GM12878 (cell line): ENCODE measurements at regions not wholly inside any gene's neighbourhood (a gene's known extent, or its start where the extent isn't known, plus 50 kb on each side); places are given as distances from the start of the nearest gene placed in this dataset.

Source experiments
- ATAC-seq: fragments of 200-7000 bp; cut with Tn5 transposase; 3 replicates; pipeline ENCODE4 v1.9.1; 2020; ENCODE audit warnings: mild to moderate bottlenecking, moderate library complexity
- BruUV-seq: library from RNA; stranded (reverse); fragments of 400-500 nt; replicated peaks from 2 replicates; lab custom pipeline; 2021; lab: Mats Ljungman, UMichigan
- CTCF ChIA-PET: fragments of 300-600 bp; sonication (Branson Sonifier 250); formaldehyde crosslinking; extraction: SDS; loops from one replicate; lab custom pipeline; 2021; ENCODE audit warnings: inconsistent platforms; lab: Yijun Ruan, JAX
- POLR2A ChIA-PET: fragments of 350-600 bp; formaldehyde crosslinking; extraction: SDS; loops from one replicate; lab custom pipeline; 2021; ENCODE audit warnings: inconsistent platforms; lab: Charles Lee
- RAD21 ChIA-PET: fragments of 300-600 bp; sonication (Branson Sonifier 250); formaldehyde crosslinking; loops from one replicate; lab custom pipeline; 2023; ENCODE audit warnings: antibody characterized with exemption; ENCODE audit not compliant: unreplicated experiment; lab: Charles Lee
- SMC1A ChIA-PET: fragments of 300-600 bp; sonication (Branson Sonifier 250); formaldehyde crosslinking; loops from one replicate; lab custom pipeline; 2023; ENCODE audit not compliant: unreplicated experiment, uncharacterized antibody; lab: Charles Lee
- DNase-seq: peaks from one replicate; pipeline ENCODE4 v3.0.0-alpha.2; 2011; ENCODE audit warnings: low read depth, low spot score
- FAIRE-seq: peaks from 3 replicates; lab custom pipeline; 2011; peaks lifted over from hg19 to GRCh38; lab: Jason Lieb, UNC
- H2AFZ ChIP-seq: 2 replicates; pipeline ENCODE4 v1.6.0; 2011; ENCODE audit warnings: low read depth, low read length, control low read depth; ENCODE audit not compliant: control insufficient read depth
- H3K27ac ChIP-seq: 2 replicates; pipeline ENCODE4 v1.5.1; 2011; ENCODE audit warnings: control low read depth; ENCODE audit not compliant: control insufficient read depth, insufficient read depth
- H3K27me3 ChIP-seq, 2 experiments: replicated peaks in 1 of 2; 2 replicates each; pipeline versions ENCODE4 v1.6.0 to v1.6.1; 2011; ENCODE audit warnings: low read length in 1 of 2; ENCODE audit not compliant: control insufficient read depth in 2 of 2, insufficient read depth in 2 of 2
- H3K36me3 ChIP-seq, 2 experiments: 2 replicates each; pipeline ENCODE4 v1.5.1; 2011; ENCODE audit warnings: low read length in 1 of 2; ENCODE audit not compliant: control insufficient read depth in 2 of 2, insufficient read depth in 2 of 2
- H3K4me1 ChIP-seq: 2 replicates; pipeline ENCODE4 v1.6.1; 2011; ENCODE audit warnings: mild to moderate bottlenecking, low read length, moderate library complexity, mixed read lengths; ENCODE audit not compliant: control insufficient read depth, insufficient read depth
- H3K4me2 ChIP-seq: 2 replicates; pipeline ENCODE4 v1.6.0; 2011; ENCODE audit warnings: control low read depth; ENCODE audit not compliant: control insufficient read depth, insufficient read depth
- H3K4me3 ChIP-seq: fragments of 200-600 bp; sonication (generic); 2 replicates; pipeline ENCODE4 v1.5.1; 2016
- H3K79me2 ChIP-seq: 2 replicates; pipeline ENCODE4 v1.6.0; 2011; ENCODE audit warnings: low read length; ENCODE audit not compliant: control insufficient read depth, insufficient read depth
- H3K9ac ChIP-seq: 2 replicates; pipeline ENCODE4 v1.8.0; 2011; ENCODE audit warnings: low read length, control low read depth, mixed read lengths; ENCODE audit not compliant: control insufficient read depth, insufficient read depth
- H3K9me3 ChIP-seq: replicated peaks from 3 replicates; pipeline ENCODE4 v1.5.1; 2011; ENCODE audit warnings: mild to moderate bottlenecking, low read length; ENCODE audit not compliant: control insufficient read depth, insufficient read depth
- H4K20me1 ChIP-seq: 2 replicates; pipeline ENCODE4 v1.6.0; 2011; ENCODE audit not compliant: control insufficient read depth, insufficient read depth
- ASH2L ChIP-seq: fragments of 300-600, 200-600 bp; sonication (generic); IDR thresholded peaks from 2 replicates; pipeline ENCODE4 v1.6.1; 2017; ENCODE audit warnings: low read depth, mild to moderate bottlenecking, borderline replicate concordance
- CBX3 ChIP-seq: fragments of 200-600 bp; sonication (generic); IDR thresholded peaks from 2 replicates; pipeline ENCODE4 v1.6.1; 2016; ENCODE audit warnings: low read depth, borderline replicate concordance
- CHD1 ChIP-seq: IDR thresholded peaks from 2 replicates; pipeline ENCODE4 v1.6.1; 2012; ENCODE audit warnings: low read depth, low read length, improper control_type of control experiment
- FOXK2 ChIP-seq: fragments of 450-650 bp; IDR thresholded peaks from 2 replicates; pipeline ENCODE4 v1.6.1; 2017; ENCODE audit warnings: mild to moderate bottlenecking, moderate library complexity
- HCFC1 ChIP-seq: fragments of 150-350 bp; IDR thresholded peaks from 2 replicates; pipeline ENCODE4 v1.6.1; 2014; ENCODE audit warnings: low read length
- KAT2A ChIP-seq: conservative IDR thresholded peaks from 2 replicates; pipeline ENCODE4 v1.6.1; 2011; ENCODE audit warnings: low read depth, low read length; ENCODE audit not compliant: control insufficient read depth
- MXI1 ChIP-seq: fragments of 150-350 bp; IDR thresholded peaks from 2 replicates; pipeline ENCODE4 v1.6.1; 2011; ENCODE audit warnings: low read depth, mild to moderate bottlenecking, inconsistent platforms, low read length, improper control_type of control experiment
- MYC ChIP-seq: IDR thresholded peaks from 2 replicates; pipeline ENCODE4 v1.6.1; 2011; ENCODE audit warnings: mild to moderate bottlenecking, low read length, moderate library complexity, inconsistent platforms; ENCODE audit not compliant: insufficient read depth, insufficient replicate concordance, insufficient read length, severe bottlenecking
- PKNOX1 ChIP-seq: fragments of 450-650 bp; IDR thresholded peaks from 2 replicates; pipeline ENCODE4 v1.6.1; 2016; ENCODE audit warnings: mild to moderate bottlenecking
- PML ChIP-seq: IDR thresholded peaks from 2 replicates; pipeline ENCODE4 v1.6.1; 2012; ENCODE audit warnings: low read length, inconsistent platforms
- POLR2AphosphoS5 ChIP-seq: IDR thresholded peaks from 2 replicates; pipeline ENCODE4 v1.6.1; 2011; ENCODE audit warnings: mild to moderate bottlenecking, low read length, inconsistent platforms
- PRDM15 ChIP-seq: fragments of 450-650 bp; formaldehyde crosslinking; IDR thresholded peaks from 2 replicates; pipeline ENCODE4 v1.4.0; 2020; ENCODE audit warnings: mild to moderate bottlenecking, moderate library complexity
- RFX5 ChIP-seq: IDR thresholded peaks from 2 replicates; pipeline ENCODE4 v1.6.1; 2011; ENCODE audit warnings: low read depth, low read length, improper control_type of control experiment
- RUNX3 ChIP-seq: IDR thresholded peaks from 2 replicates; pipeline ENCODE4 v1.6.1; 2012; ENCODE audit warnings: low read length, inconsistent platforms
- SIX5 ChIP-seq: IDR thresholded peaks from 2 replicates; pipeline ENCODE4 v1.6.1; 2011; ENCODE audit warnings: mild to moderate bottlenecking, low read depth, low read length, moderate library complexity; ENCODE audit not compliant: severe bottlenecking
- SMC3 ChIP-seq: IDR thresholded peaks from 2 replicates; pipeline ENCODE4 v1.6.1; 2011; ENCODE audit warnings: low read length, improper control_type of control experiment, borderline replicate concordance
- SPI1 ChIP-seq: IDR thresholded peaks from 2 replicates; pipeline ENCODE4 v1.6.1; 2011; ENCODE audit warnings: low read depth, mild to moderate bottlenecking, low read length, moderate library complexity, borderline replicate concordance; ENCODE audit not compliant: insufficient read depth
- TBL1XR1 ChIP-seq: IDR thresholded peaks from 2 replicates; pipeline ENCODE4 v1.6.1; 2012; ENCODE audit warnings: low read depth, low read length, improper control_type of control experiment
- USF2 ChIP-seq: IDR thresholded peaks from 2 replicates; pipeline ENCODE4 v1.6.1; 2011; ENCODE audit warnings: low read depth, low read length, improper control_type of control experiment, borderline replicate concordance
- ZNF24 ChIP-seq: fragments of 450-650 bp; IDR thresholded peaks from 2 replicates; pipeline ENCODE4 v1.6.1; 2017; ENCODE audit warnings: antibody characterized with exemption, mild to moderate bottlenecking
- WGBS: methylation state at CpG from one replicate; pipeline ENCODE4 v1.1.6; 2016; ENCODE audit warnings: low lambda C conversion rate; ENCODE audit not compliant: insufficient replicate concordance, insufficient coverage; ENCODE audit errors: missing lambda C conversion rate; 5-methylcytosine and 5-hydroxymethylcytosine counted together
- in situ Hi-C: fragments of 300-500 bp; cut with MboI; formaldehyde crosslinking; loops from 9 replicates; pipeline ENCODE4 v1.14.3; 2018; ENCODE audit warnings: mixed read lengths
- intact Hi-C: fragments of 100-400 bp; cut with micrococcal nuclease; formaldehyde crosslinking; loops from one replicate; pipeline ENCODE4 v1.14.2; 2022; ENCODE audit not compliant: unreplicated experiment

GRCh38 chr9:11931751-11932150, 761.4 kb upstream of the TYRP1 start:
- intact Hi-C loops = no loop called here
- no TSS peak for BruUV-seq
- RAD21 ChIA-PET = no interaction called here
- no peaks in the 10 kb centered on the region for H3K79me2 ChIP-seq
- no peak overlapping the region for H3K4me3 ChIP-seq
- no peaks in the 10 kb centered on the region for H3K36me3 ChIP-seq
- CTCF ChIA-PET = no interaction called here
- ATAC-seq (no peak), FAIRE-seq (no peak), DNase-seq (no peak)
- H2AFZ ChIP-seq = no peak overlapping the region
- no peaks in the 10 kb centered on the region for H3K27me3 ChIP-seq
- no peaks in the 10 kb centered on the region; the same call in 2 of the 3 replicates for H3K9me3 ChIP-seq
- SMC1A ChIA-PET = no interaction called here
- no peak overlapping the region for H3K27ac ChIP-seq
- no peaks in the 10 kb centered on the region for H4K20me1 ChIP-seq
- H3K9ac ChIP-seq = no peak overlapping the region
- no peaks in the 10 kb centered on the region for H3K4me1 ChIP-seq
- POLR2A ChIA-PET = no interaction called here
- in situ Hi-C loops = no loop called here
- H3K4me2 ChIP-seq = no peak overlapping the region
- TF ChIP-seq CHD1 = no peak
- no peak for TF ChIP-seq KAT2A
- no peak for TF ChIP-seq PML
- no peak for TF ChIP-seq RFX5
- TF ChIP-seq PKNOX1 = no peak
- TF ChIP-seq MYC = no peak
- no peak for TF ChIP-seq MXI1
- no peak for TF ChIP-seq CBX3
- TF ChIP-seq ZNF24 = no peak
- TF ChIP-seq TBL1XR1 = no peak
- no peak for TF ChIP-seq POLR2AphosphoS5
- no peak for TF ChIP-seq RUNX3
- TF ChIP-seq SMC3 = no peak
- TF ChIP-seq HCFC1 = no peak
- no peak for TF ChIP-seq FOXK2
- TF ChIP-seq PRDM15 = no peak
- TF ChIP-seq USF2 = no peak
- no peak for TF ChIP-seq SPI1
- TF ChIP-seq SIX5 = no peak
- no peak for TF ChIP-seq ASH2L
- 17% methylated on average over 3 of the region's 3 CpGs for WGBS
